ENCODE measurements at regions not wholly inside any gene's neighbourhood (a gene's known extent, or its start where the extent isn't known, plus 50 kb on each side); places are given as distances from the start of the nearest gene placed in this dataset.

DNA sequence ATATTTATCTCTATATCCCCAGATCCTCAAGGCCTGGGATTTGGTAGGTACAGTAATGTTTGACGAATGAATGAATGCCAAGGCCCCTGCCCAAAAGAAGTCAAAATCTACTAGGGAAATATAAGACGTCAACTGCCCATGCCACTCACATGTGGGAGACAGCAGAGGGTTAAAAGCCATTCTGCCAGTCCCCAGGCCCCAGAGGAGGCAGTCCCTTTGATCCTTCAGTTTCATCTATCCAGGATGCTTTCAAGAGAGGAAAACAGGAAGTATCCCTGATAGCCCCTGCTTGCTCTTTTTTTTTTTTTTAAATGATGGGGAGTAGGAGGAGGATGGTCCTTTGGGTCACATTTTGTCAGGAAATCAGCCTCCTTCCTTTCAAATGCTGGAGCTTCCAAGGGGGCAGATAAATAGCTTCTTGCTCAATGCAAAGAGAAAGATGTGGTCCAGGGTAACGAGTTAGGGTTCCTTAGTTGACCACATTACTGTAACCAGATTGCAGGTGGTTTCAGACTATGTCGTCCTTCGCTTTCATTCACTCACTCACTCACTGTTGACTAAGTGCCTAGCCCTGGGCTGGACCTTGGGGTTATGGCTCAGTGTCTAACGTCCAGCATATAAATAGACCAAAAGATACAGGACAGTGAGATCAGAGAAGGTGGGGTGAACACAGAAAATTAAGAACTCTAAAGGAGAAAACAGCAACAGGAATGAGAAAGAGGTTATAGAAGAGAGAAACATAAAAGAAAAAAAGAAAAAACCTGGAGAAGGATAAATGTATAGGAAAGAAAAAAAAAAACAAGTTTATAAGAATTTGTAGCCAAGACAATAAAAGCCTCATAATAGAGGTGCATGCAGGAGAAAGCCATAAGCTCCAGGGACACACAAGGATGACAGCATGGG, 64.6 kb upstream of the PIM1 start:
- DNase-seq (ENCODE audit: low spot score) = no peak

DNA sequence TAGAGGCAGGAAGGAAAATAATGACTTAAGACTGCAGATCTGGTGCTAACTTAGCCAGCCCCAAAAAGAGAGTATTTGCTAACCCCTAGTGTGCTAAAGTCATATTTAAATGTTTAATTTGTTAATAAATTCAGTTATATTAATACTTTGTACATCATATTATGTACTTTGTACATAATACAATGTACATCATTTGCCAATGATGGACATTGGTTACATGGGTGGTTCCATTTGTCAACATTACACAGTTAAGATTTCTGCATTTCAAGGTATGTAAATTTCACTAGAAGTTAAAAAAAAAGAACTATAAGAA, 63.9 kb upstream of the PIM1 start:
- DNase-seq (ENCODE audit: low spot score) = no peak

GRCh38 chr6:37106554-37106953, 63.4 kb upstream of the PIM1 start:
- DNase-seq (ENCODE audit: low spot score) = no peak

GRCh38 chr6:37106982-37107491, 62.9 kb upstream of the PIM1 start:
- no peak for DNase-seq (ENCODE audit: low spot score)

DNA sequence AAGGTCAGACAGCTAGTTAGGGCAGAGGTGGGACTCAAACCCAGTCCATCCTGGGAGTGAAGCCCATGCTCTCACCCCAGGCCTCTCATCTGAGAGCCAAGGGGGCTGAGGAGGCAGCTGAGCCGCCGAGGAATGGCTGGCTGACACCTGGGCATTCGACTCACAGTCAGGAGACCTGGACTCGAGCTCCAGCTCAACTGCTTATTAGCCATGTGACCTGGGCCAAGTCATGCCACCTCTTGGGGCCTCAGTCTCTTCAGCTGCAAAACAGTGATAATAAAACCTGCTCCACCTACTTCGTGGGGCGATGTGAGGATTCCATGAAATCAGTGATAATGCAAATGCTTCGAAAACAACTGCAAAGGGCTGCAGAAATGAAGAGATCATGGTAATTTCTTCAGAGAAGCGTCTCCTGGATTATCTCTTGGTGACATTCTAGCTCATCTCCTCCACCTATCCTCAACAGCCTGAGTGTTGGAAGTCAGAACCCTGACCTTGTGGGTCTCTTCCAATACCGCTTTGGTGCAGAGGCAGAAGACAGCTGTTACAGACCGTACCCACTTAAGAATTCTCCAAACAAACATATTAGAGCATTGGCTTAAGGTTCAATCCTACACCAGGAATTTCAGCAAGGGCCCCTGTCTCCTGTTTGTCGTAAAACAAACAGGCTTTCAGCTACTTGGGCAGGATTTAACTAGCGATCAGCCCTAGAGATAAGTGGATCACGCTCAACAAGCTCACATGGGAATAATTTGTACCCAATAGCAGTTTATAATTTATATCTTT, 60.0 kb upstream of the PIM1 start:
- no peak for DNase-seq (ENCODE audit: low spot score)

DNA sequence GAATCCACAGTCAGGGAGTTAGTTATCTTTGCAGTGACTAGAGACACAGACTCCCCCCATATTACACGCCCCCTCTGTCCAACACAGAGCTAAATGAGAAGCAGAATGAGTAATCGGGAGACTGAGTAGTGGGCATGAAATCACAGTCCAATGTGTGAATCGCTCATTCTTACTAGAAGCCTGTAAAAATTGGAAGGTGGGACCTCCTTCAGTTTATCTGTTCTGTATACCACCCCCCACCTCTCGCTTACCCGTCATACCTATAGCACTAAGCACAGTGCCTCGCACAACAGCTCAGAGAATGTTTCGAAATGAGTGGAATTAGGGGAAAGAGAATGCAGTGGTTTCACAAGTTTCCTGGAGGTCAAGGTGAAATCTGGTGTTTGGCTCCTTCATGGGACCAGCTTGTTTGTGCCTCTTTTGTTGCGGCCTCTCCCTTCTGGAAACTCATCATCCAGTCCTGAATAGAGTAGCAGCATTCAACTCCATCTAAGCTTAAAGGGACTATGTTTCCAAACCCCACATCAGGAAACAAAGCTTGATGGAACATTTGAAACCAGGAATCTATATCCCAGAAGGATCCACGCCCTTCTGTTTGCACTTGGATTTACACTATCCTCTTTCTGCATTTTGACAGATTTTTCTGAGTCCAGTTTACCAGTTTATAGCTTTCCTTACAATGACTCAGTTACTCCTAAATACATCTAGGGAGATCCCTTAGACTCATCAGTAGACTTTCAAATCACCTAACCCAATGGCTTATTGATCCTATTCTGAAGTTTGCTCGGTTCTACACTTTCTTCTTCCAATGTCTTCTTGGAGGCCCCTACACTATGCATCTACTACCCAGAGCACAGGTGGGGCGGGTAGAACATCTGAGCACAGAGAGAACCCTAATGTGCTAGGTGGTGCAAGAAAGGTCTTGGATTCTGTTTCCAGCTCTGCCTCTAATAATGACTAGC, 59.2 kb upstream of the PIM1 start:
- DNase-seq (ENCODE audit: low spot score) = no peak

DNA sequence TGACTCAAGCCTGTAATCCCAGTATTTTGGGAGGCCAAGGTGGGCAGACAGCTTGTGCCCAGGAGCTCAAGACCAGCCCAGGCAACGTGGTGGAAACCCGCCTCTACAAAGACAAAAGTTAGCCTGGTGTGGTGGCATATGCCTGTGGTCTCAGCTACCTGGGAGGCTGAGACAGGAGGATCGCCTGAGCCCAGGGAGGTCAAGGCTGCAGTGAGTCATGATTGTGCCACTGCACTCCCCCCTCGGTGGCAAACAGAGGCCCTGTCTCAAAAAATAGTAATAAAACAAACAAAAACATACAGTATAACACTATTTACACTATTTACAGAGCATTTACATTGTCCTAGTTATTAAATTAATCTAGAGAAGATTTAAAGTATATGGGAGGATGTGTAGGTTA, 56.0 kb upstream of the PIM1 start:
- no peak for DNase-seq (ENCODE audit: low spot score)

GRCh38 chr6:37114612-37115011, 55.3 kb upstream of the PIM1 start:
- no peak for DNase-seq (ENCODE audit: low spot score)

DNA sequence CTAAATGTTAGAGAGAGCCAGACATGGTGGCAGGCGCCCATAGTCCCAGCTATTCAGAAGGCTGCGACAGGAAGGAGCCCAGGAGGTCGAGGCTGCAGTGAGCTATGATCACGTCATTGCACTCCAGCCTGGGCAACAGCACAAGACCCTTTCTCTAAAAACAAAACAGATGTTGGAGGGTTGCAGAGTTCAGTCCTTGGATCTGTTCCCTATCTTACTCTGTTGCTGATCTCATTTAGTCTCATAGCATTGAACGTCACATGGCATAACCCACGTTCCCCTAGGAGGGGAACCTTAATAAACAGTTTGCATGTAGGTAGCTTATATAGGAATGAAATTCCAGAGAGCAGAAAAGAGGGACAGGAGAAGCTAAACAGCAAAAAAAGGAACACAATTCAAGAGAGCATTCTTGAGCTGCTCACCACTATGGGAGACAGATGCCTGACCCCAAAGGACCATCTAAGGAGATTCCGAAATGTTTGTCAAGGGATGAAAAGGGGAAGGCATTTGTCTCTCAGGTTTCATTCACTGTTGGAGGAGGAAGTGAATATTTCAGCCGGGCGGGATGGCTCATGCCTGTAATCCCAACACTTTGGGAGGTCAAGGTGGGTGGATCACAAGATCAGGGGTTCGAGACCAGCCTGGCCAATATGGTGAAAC, 54.6 kb upstream of the PIM1 start:
- DNase-seq (ENCODE audit: low spot score) = no peak

DNA sequence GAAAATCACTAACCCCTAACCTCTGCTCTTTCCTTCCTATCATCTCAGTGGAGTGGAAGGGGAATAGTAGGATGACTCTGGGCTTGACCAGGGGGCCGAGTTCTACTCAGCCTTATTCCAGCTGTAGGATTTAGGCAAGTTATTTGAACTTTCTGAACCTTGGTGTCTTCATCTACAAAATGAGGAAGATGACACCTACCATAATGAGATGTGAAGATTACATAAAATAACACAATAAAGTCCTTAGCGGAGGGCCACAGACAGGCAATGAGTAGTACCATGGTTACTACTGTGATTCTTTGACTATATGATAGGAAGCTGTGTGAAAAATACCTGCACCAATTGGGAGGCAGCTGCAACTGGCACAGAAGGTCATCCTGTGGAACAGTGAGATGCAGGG, 53.6 kb upstream of the PIM1 start:
- no peak for DNase-seq (ENCODE audit: low spot score)

GRCh38 chr6:37119387-37119886, 50.5 kb upstream of the PIM1 start:
- DNase-seq (ENCODE audit: low spot score) = no peak
